ENCODE measurements at regions not wholly inside any gene's neighbourhood (a gene's known extent, or its start where the extent isn't known, plus 50 kb on each side); places are given as distances from the start of the nearest gene placed in this dataset.

- Histone ChIP-seq H3K4me3 (no peak overlapping the region), H3K9me3 (no peaks in the 10 kb centered on the region), H3K36me3 (no peaks in the 10 kb centered on the region), H3K27ac (no peak overlapping the region), H3K27me3 (no peaks in the 10 kb centered on the region), H3K4me1 (no peaks in the 10 kb centered on the region)
- TF ChIP-seq POLR2A (IDR thresholded peaks at IDR 0.05) (no peak), CTCF (IDR thresholded peaks at IDR 0.05 in 4 of 5, conservative IDR thresholded peaks at IDR 0.05 in 1 of 5) (no peak)
- no peak for DNase-seq
- ATAC-seq = no peak
- in situ Hi-C loops (cut with MboI; ENCODE audit: low sequenced_read_pairs in 4 of 4) (no loop called here), intact Hi-C loops (cut with DNase I; ENCODE audit: low total_unique reads) (no loop called here)
Observed at GRCh38 chr10:4434516-4435071, 391.4 kb upstream of the AKR1E2 start.

- intact Hi-C loops (cut with DNase I; ENCODE audit: low total_unique reads) = no loop called here
- no peak overlapping the region for H3K4me3 ChIP-seq
- no peaks in the 10 kb centered on the region for H3K27me3 ChIP-seq
- no peak overlapping the region for H3K27ac ChIP-seq
- TF ChIP-seq CTCF (IDR thresholded peaks at IDR 0.05 in 4 of 5, conservative IDR thresholded peaks at IDR 0.05 in 1 of 5) = no peak
- no peak for TF ChIP-seq POLR2A (IDR thresholded peaks at IDR 0.05)
- in situ Hi-C loops (cut with MboI; ENCODE audit: low sequenced_read_pairs in 4 of 4) = no loop called here
- no peaks in the 10 kb centered on the region for H3K4me1 ChIP-seq
- no peaks in the 10 kb centered on the region for H3K36me3 ChIP-seq
- no peak for ATAC-seq
- no peaks in the 10 kb centered on the region for H3K9me3 ChIP-seq
- DNase-seq = no peak
Observed at GRCh38 chr10:4434105-4434504, 391.9 kb upstream of the AKR1E2 start.

- H3K9me3 ChIP-seq = no peaks in the 10 kb centered on the region
- in situ Hi-C loops (cut with MboI; ENCODE audit: low sequenced_read_pairs in 4 of 4) = no loop called here
- no peaks in the 10 kb centered on the region for H3K27me3 ChIP-seq
- ATAC-seq = no peak
- H3K36me3 ChIP-seq = no peaks in the 10 kb centered on the region
- no peak for TF ChIP-seq POLR2A (IDR thresholded peaks at IDR 0.05)
- TF ChIP-seq CTCF (IDR thresholded peaks at IDR 0.05 in 4 of 5, conservative IDR thresholded peaks at IDR 0.05 in 1 of 5) = no peak
- intact Hi-C loops (cut with DNase I; ENCODE audit: low total_unique reads) = no loop called here
- no peak overlapping the region for H3K27ac ChIP-seq
- H3K4me1 ChIP-seq = no peaks in the 10 kb centered on the region
- no peak for DNase-seq
- no peak overlapping the region for H3K4me3 ChIP-seq
Observed at GRCh38 chr10:4431114-4431863, 394.7 kb upstream of the AKR1E2 start.

- Histone ChIP-seq H3K9me3 (no peaks in the 10 kb centered on the region), H3K27ac (no peak overlapping the region), H3K4me3 (no peak overlapping the region), H3K36me3 (no peaks in the 10 kb centered on the region), H3K27me3 (no peaks in the 10 kb centered on the region), H3K4me1 (no peaks in the 10 kb centered on the region)
- intact Hi-C loops (cut with DNase I; ENCODE audit: low total_unique reads) = no loop called here
- ATAC-seq = no peak
- no peak for TF ChIP-seq CTCF (IDR thresholded peaks at IDR 0.05 in 4 of 5, conservative IDR thresholded peaks at IDR 0.05 in 1 of 5)
- no peak for TF ChIP-seq POLR2A (IDR thresholded peaks at IDR 0.05)
- peak in 1 of 2 donors; percentile 15 for DNase-seq
- in situ Hi-C loops (cut with MboI; ENCODE audit: low sequenced_read_pairs in 4 of 4) = no loop called here
Observed at GRCh38 chr10:4429571-4429970, 396.4 kb upstream of the AKR1E2 start.
